SK-N-SH treated with all-trans-retinoic acid at 6 μM for 48 hours (cell line): ENCODE measurements at regions not wholly inside any gene's neighbourhood (a gene's known extent, or its start where the extent isn't known, plus 50 kb on each side); places are given as distances from the start of the nearest gene placed in this dataset.

Source experiments
- ATAC-seq: fragments of 200-7000 bp; cut with Tn5 transposase; 3 replicates; pipeline ENCODE4 v1.9.1; 2020; ENCODE audit warnings: mild to moderate bottlenecking, moderate library complexity
- BACH2 ChIP-seq: fragments of 250-450 bp; sonication (Bioruptor Pico); IDR thresholded peaks from 2 replicates; pipeline ENCODE4 v1.9.0; 2021; ENCODE audit warnings: mild to moderate bottlenecking, borderline replicate concordance
- CREB5 ChIP-seq: fragments of 250-450 bp; sonication (Bioruptor Pico); IDR thresholded peaks from 2 replicates; pipeline ENCODE4 v1.5.1; 2020; ENCODE audit warnings: low read depth, mild to moderate bottlenecking, moderate library complexity
- CSDC2 ChIP-seq: fragments of 250-450 bp; sonication (Bioruptor Pico); IDR thresholded peaks from 2 replicates; pipeline ENCODE4 v1.5.0; 2020; ENCODE audit warnings: mild to moderate bottlenecking, moderate library complexity
- CSRNP3 ChIP-seq: fragments of 250-450 bp; sonication (Bioruptor Pico); IDR thresholded peaks from 2 replicates; pipeline ENCODE4 v1.5.1; 2021; ENCODE audit warnings: mild to moderate bottlenecking, moderate library complexity
- ESRRG ChIP-seq: fragments of 250-450 bp; sonication (Bioruptor Pico); IDR thresholded peaks from 2 replicates; pipeline ENCODE4 v1.6.1; 2021; ENCODE audit warnings: mild to moderate bottlenecking
- GLIS3 ChIP-seq: fragments of 250-450 bp; sonication (Bioruptor Pico); IDR thresholded peaks from 2 replicates; pipeline ENCODE4 v1.5.0; 2020; ENCODE audit warnings: mild to moderate bottlenecking, moderate library complexity
- ISL1 ChIP-seq: fragments of 250-450 bp; sonication (Bioruptor Pico); IDR thresholded peaks from 2 replicates; pipeline ENCODE4 v2.1.2; 2022; ENCODE audit warnings: mild to moderate bottlenecking, moderate library complexity
- PATZ1 ChIP-seq: fragments of 250-450 bp; sonication (Bioruptor Pico); IDR thresholded peaks from 2 replicates; pipeline ENCODE4 v1.8.0; 2020; ENCODE audit warnings: mild to moderate bottlenecking, moderate library complexity, borderline replicate concordance
- POU6F1 ChIP-seq: fragments of 250-450 bp; sonication (Bioruptor Pico); IDR thresholded peaks from 2 replicates; pipeline ENCODE4 v1.8.0; 2021; ENCODE audit warnings: low read depth, mild to moderate bottlenecking, moderate library complexity, borderline replicate concordance
- PPARA ChIP-seq: fragments of 250-450 bp; sonication (Bioruptor Pico); IDR thresholded peaks from 2 replicates; pipeline ENCODE4 v1.5.0; 2020; ENCODE audit warnings: mild to moderate bottlenecking, borderline replicate concordance
- RARB ChIP-seq: fragments of 250-450 bp; sonication (Bioruptor Pico); IDR thresholded peaks from 2 replicates; pipeline ENCODE4 v1.8.0; 2021; ENCODE audit warnings: mild to moderate bottlenecking, moderate library complexity
- SNAI2 ChIP-seq: fragments of 250-450 bp; sonication (Bioruptor Pico); IDR thresholded peaks from 2 replicates; pipeline ENCODE4 v1.5.0; 2020; ENCODE audit warnings: mild to moderate bottlenecking, moderate library complexity
- TCF4 ChIP-seq: fragments of 250-450 bp; sonication (Bioruptor Pico); IDR thresholded peaks from 2 replicates; pipeline ENCODE4 v1.8.0; 2021; ENCODE audit warnings: mild to moderate bottlenecking, moderate library complexity, borderline replicate concordance
- TSHZ2 ChIP-seq: fragments of 250-450 bp; sonication (Bioruptor Pico); IDR thresholded peaks from 2 replicates; pipeline ENCODE4 v1.5.0; 2020; ENCODE audit warnings: mild to moderate bottlenecking, moderate library complexity
- ZC3H10 ChIP-seq: fragments of 250-450 bp; sonication (Bioruptor Pico); IDR thresholded peaks from 2 replicates; pipeline ENCODE4 v1.5.1; 2021; ENCODE audit warnings: mild to moderate bottlenecking, moderate library complexity
- ZFP3 ChIP-seq: fragments of 250-450 bp; sonication (Bioruptor Pico); IDR thresholded peaks from 2 replicates; pipeline ENCODE4 v1.5.0; 2020; ENCODE audit warnings: mild to moderate bottlenecking, moderate library complexity
- ZFP30 ChIP-seq: fragments of 450-650 bp; formaldehyde crosslinking; IDR thresholded peaks from 2 replicates; pipeline ENCODE4 v1.5.0; 2022; ENCODE audit warnings: mild to moderate bottlenecking, moderate library complexity
- ZNF565 ChIP-seq: fragments of 450-650 bp; formaldehyde crosslinking; conservative IDR thresholded peaks from 2 replicates; pipeline ENCODE4 v1.5.0; 2020; ENCODE audit warnings: low read depth, mild to moderate bottlenecking, moderate library complexity
- ZNF70 ChIP-seq: fragments of 450-650 bp; formaldehyde crosslinking; IDR thresholded peaks from 2 replicates; pipeline ENCODE4 v1.5.0; 2020; ENCODE audit warnings: mild to moderate bottlenecking, moderate library complexity
- ZNF8 ChIP-seq: fragments of 450-650 bp; formaldehyde crosslinking; IDR thresholded peaks from 2 replicates; pipeline ENCODE4 v1.5.0; 2020; ENCODE audit warnings: mild to moderate bottlenecking, moderate library complexity

GRCh38 chr7:10793995-10794775 lies 179.5 kb upstream of the PHF14 start:
- ATAC-seq: no peak
- TF ChIP-seq BACH2 (no peak), POU6F1 (no peak), TCF4 (CRISPR knock-in tag) (no peak), ZFP3 (CRISPR knock-in tag) (no peak), ZFP30 (CRISPR knock-in tag) (no peak), SNAI2 (no peak), RARB (CRISPR knock-in tag) (no peak), ZC3H10 (CRISPR knock-in tag) (no peak), ZNF70 (CRISPR knock-in tag) (no peak), PPARA (CRISPR knock-in tag) (no peak), GLIS3 (CRISPR knock-in tag) (no peak), CSRNP3 (CRISPR knock-in tag) (no peak), ZNF565 (CRISPR knock-in tag) (no peak), ZNF8 (no peak), PATZ1 (CRISPR knock-in tag) (no peak)
- TF ChIP-seq, all 23 proteins: peak for 0

- TF ChIP-seq GLIS3 (CRISPR knock-in tag): no peak
- no peak for ATAC-seq
Observed at GRCh38 chr7:10797157-10797556, 176.5 kb upstream of the PHF14 start.

- no peak for ATAC-seq
- TF ChIP-seq ESRRG (CRISPR knock-in tag) (no peak), BACH2 (no peak), CSDC2 (CRISPR knock-in tag) (no peak), ZNF8 (no peak), TCF4 (CRISPR knock-in tag) (no peak), GLIS3 (CRISPR knock-in tag) (no peak), TSHZ2 (CRISPR knock-in tag) (no peak)
Observed at GRCh38 chr7:10798044-10798443, 175.6 kb upstream of the PHF14 start.

- ATAC-seq: no peak
- TF ChIP-seq ISL1 (CRISPR knock-in tag): no peak
- TF ChIP-seq, all 23 proteins: peak for 0
Observed at GRCh38 chr7:10799475-10799874, 174.2 kb upstream of the PHF14 start.

- ATAC-seq: no peak
- no peak for TF ChIP-seq CREB5 (CRISPR knock-in tag)
- TF ChIP-seq ZNF8: no peak
- TF ChIP-seq SNAI2: no peak
- TF ChIP-seq ZC3H10 (CRISPR knock-in tag): no peak
Observed at GRCh38 chr7:10802011-10802410, 171.7 kb upstream of the PHF14 start.
